Stimulated activated CD8-positive, alpha-beta memory T cell treated with anti-CD3 and anti-CD28 coated beads, Interleukin-7, amount 100 ng/mL, for 4 hours (primary cell): ENCODE measurements at regions not wholly inside any gene's neighbourhood (a gene's known extent, or its start where the extent isn't known, plus 50 kb on each side); places are given as distances from the start of the nearest gene placed in this dataset.
"Not testable (repeated sequence)": the region's sequence is repeated elsewhere in the genome, so short reads cannot be mapped to it uniquely, and the experiment has no call there.

Experiments
- DNase-seq, 2 donors: peaks; one replicate each; pipeline ENCODE4 v3.0.0-alpha.2; 2020; ENCODE audit warnings: low read depth in 2 of 2

GRCh38 chr9:7347556-7347955 lies 452.0 kb downstream of the DMAC1 start:
- no peak for DNase-seq

- DNase-seq = no peak
Observed at GRCh38 chr9:7346144-7346543, 453.4 kb downstream of the DMAC1 start.

GRCh38 chr9:7342736-7343135 lies 456.8 kb downstream of the DMAC1 start:
- DNase-seq = no peak

- no peak for DNase-seq
Observed at GRCh38 chr9:7342229-7342628, 457.3 kb downstream of the DMAC1 start.

GRCh38 chr9:7341571-7341970 lies 458.0 kb downstream of the DMAC1 start:
- no peak for DNase-seq

GRCh38 chr9:7340451-7340850 lies 459.1 kb downstream of the DMAC1 start:
- DNase-seq = no peak

- no peak for DNase-seq
Observed at GRCh38 chr9:7338586-7339281, 460.8 kb downstream of the DMAC1 start.

GRCh38 chr9:7336356-7337065 lies 463.1 kb downstream of the DMAC1 start:
- DNase-seq = no peak

- DNase-seq = no peak
Observed at GRCh38 chr9:7333719-7334118, 465.9 kb downstream of the DMAC1 start.

- DNase-seq = no peak
Observed at GRCh38 chr9:7332780-7333179, 466.8 kb downstream of the DMAC1 start.

- DNase-seq = no peak
Observed at GRCh38 chr9:7328453-7328852, 471.1 kb downstream of the DMAC1 start.

- DNase-seq = no peak
Observed at GRCh38 chr9:7325995-7326394, 473.6 kb downstream of the DMAC1 start.

GRCh38 chr9:7324152-7324598 lies 475.4 kb downstream of the DMAC1 start:
- no peak for DNase-seq

GRCh38 chr9:7320841-7321240 lies 478.7 kb downstream of the DMAC1 start:
- no peak for DNase-seq

GRCh38 chr9:7320139-7320538 lies 479.4 kb downstream of the DMAC1 start:
- DNase-seq = no peak

- no peak for DNase-seq
Observed at GRCh38 chr9:7318920-7319319, 480.7 kb downstream of the DMAC1 start.

- no peak for DNase-seq
Observed at GRCh38 chr9:7316967-7317366, 482.6 kb downstream of the DMAC1 start.

GRCh38 chr9:7316166-7316795 lies 483.3 kb downstream of the DMAC1 start:
- DNase-seq = no peak

- DNase-seq = no peak
Observed at GRCh38 chr9:7315746-7316145, 483.8 kb downstream of the DMAC1 start.

GRCh38 chr9:7315116-7315515 lies 484.5 kb downstream of the DMAC1 start:
- no peak for DNase-seq

GRCh38 chr9:7313389-7313788 lies 486.2 kb downstream of the DMAC1 start:
- no peak for DNase-seq

GRCh38 chr9:7309051-7309450 lies 490.5 kb downstream of the DMAC1 start:
- not testable (repeated sequence) for DNase-seq

GRCh38 chr9:7305677-7306076 lies 493.9 kb downstream of the DMAC1 start:
- no peak for DNase-seq
